ENCODE measurements at regions not wholly inside any gene's neighbourhood (a gene's known extent, or its start where the extent isn't known, plus 50 kb on each side); places are given as distances from the start of the nearest gene placed in this dataset.
A peak's percentile ranks its signal among the peaks of the same experiment; 100 is the strongest.

DNA sequence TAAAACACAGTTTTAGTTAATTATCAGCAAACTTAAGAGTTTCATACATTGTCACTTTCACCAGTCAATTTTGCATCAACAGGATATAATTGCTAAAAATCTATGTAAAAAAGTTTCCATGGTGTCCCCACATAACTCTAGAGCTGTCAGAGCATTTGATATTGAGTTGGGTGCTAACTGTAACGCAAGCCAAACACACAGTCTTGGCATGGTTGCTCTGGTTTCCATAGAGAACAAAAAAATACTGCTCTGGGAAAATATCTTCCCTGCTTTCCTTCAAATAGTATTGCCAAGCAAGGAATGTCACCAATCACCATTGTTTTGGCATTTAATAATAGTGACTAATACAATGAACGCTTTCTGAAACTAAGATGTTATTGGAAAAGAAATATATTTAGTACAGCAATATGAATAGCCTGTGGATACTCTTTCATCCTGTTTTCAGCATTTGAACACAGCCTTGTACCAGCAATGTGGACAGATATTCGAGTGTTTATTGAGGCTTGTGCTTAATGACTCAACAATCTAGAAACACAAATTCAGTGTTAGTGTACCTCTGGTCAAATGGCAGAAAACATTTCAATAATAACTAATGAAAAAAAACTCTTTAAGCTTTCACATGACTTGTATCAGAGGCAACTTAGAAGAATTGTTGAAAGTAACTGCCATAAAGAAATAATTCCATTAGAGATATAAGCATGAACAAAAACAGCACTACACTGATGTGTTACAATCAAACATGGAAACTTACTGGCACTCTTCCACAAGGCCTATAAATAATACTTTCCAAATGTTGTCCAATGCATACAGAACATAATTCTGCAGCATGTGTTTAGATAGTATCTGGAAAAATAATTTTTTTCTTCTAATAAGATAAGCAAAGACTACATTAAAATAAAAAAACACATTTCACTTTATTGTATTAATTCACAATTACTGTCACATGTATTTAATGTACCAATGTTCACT lies 1469.5 kb upstream of the CELF2 start:
- H3K4me1 Mint-ChIP-seq (ENCODE audit: low read depth, unreplicated experiment) = peaks cover 7% of the 10 kb centered on the region
- H3K9me3 Mint-ChIP-seq (ENCODE audit: unreplicated experiment) = peaks cover 2% of the 10 kb centered on the region
- H3K27ac Mint-ChIP-seq (ENCODE audit: unreplicated experiment) = no peak overlapping the region
- no peak for DNase-seq
- H3K27me3 Mint-ChIP-seq (ENCODE audit: unreplicated experiment) = no peaks in the 10 kb centered on the region
- TF ChIP-seq, protein P1, sequence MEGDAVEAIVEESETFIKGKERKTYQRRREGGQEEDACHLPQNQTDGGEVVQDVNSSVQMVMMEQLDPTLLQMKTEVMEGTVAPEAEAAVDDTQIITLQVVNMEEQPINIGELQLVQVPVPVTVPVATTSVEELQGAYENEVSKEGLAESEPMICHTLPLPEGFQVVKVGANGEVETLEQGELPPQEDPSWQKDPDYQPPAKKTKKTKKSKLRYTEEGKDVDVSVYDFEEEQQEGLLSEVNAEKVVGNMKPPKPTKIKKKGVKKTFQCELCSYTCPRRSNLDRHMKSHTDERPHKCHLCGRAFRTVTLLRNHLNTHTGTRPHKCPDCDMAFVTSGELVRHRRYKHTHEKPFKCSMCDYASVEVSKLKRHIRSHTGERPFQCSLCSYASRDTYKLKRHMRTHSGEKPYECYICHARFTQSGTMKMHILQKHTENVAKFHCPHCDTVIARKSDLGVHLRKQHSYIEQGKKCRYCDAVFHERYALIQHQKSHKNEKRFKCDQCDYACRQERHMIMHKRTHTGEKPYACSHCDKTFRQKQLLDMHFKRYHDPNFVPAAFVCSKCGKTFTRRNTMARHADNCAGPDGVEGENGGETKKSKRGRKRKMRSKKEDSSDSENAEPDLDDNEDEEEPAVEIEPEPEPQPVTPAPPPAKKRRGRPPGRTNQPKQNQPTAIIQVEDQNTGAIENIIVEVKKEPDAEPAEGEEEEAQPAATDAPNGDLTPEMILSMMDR (IDR thresholded peaks at IDR 0.05; ENCODE audit: partially characterized antibody, unreplicated experiment) = no peak
- peaks cover 6% of the 10 kb centered on the region for H3K36me3 Mint-ChIP-seq (ENCODE audit: unreplicated experiment)
- H3K4me3 Mint-ChIP-seq (ENCODE audit: unreplicated experiment) = no peak overlapping the region

DNA sequence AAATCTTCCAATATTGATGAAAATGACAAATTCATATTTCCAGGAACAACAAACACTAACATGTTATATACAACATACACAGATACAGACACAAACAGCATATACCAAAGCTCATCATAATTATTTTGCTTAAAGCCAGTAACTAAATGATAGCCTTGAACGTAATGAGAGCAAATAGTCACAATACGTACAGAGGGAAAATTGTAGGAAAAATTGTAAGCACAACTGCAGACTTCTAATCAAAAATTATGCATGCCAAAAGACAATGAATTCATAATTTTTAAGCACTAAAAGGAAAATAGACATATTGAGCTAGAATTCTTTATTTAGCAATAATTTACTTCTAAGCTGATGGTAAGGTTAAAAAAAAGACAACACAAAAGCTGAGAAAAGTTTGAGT lies 1466.9 kb upstream of the CELF2 start:
- Mint-ChIP-seq H3K4me1 (ENCODE audit: low read depth, unreplicated experiment) (no peaks in the 10 kb centered on the region), H3K4me3 (ENCODE audit: unreplicated experiment) (no peak overlapping the region), H3K27ac (ENCODE audit: unreplicated experiment) (no peak overlapping the region), H3K27me3 (ENCODE audit: unreplicated experiment) (no peaks in the 10 kb centered on the region), H3K36me3 (ENCODE audit: unreplicated experiment) (peaks cover 6% of the 10 kb centered on the region), H3K9me3 (ENCODE audit: unreplicated experiment) (peaks cover 2% of the 10 kb centered on the region)
- no peak for DNase-seq
- TF ChIP-seq, protein P1 (IDR thresholded peaks at IDR 0.05; ENCODE audit: partially characterized antibody, unreplicated experiment) = no peak

DNA sequence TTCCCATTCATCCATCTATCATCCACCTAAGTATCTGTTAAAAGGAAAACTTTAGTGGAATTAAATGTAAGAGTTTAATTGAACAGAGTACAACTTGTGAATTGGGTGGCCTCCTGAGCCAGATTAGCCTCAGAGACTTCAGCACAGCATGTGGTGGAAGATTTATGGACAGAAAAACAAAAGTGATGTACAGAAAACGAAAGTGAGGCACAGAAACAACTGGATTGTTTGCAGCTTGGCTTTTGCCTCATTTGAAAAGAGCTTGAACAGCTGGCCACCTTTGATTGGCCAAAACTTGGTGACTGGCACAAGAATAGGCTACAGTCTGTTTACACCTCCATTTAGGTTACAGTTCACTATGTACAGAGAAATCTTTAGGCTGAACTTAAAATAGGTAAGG lies 1463.4 kb upstream of the CELF2 start:
- no peak for DNase-seq
- no peak overlapping the region for H3K4me3 Mint-ChIP-seq (ENCODE audit: unreplicated experiment)
- H3K27me3 Mint-ChIP-seq (ENCODE audit: unreplicated experiment) = no peaks in the 10 kb centered on the region
- no peak overlapping the region for H3K27ac Mint-ChIP-seq (ENCODE audit: unreplicated experiment)
- no peaks in the 10 kb centered on the region for H3K4me1 Mint-ChIP-seq (ENCODE audit: low read depth, unreplicated experiment)
- peaks cover 6% of the 10 kb centered on the region for H3K36me3 Mint-ChIP-seq (ENCODE audit: unreplicated experiment)
- TF ChIP-seq, protein P1 (IDR thresholded peaks at IDR 0.05; ENCODE audit: partially characterized antibody, unreplicated experiment) = no peak
- peaks cover 2% of the 10 kb centered on the region for H3K9me3 Mint-ChIP-seq (ENCODE audit: unreplicated experiment)

DNA sequence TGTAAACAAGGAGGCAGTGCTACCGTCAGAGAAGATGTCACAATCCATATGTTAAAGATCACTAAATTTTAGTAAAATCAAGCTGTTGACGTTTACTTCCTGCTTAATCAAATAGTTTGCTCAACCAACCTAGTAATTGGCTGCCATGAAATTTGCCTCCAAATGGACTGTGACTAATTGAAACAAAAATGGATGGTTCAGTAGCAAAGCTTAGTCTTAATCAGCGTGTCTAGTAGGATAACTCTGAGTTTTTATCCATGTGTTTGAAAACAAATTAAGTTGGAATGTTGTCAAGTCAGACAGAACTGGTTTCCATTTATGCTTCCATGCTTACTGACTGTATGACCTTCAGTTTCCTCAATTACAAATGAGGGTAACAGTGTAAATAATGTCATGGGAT lies 1456.7 kb upstream of the CELF2 start:
- no peaks in the 10 kb centered on the region for H3K9me3 Mint-ChIP-seq (ENCODE audit: unreplicated experiment)
- TF ChIP-seq, protein P1 (IDR thresholded peaks at IDR 0.05; ENCODE audit: partially characterized antibody, unreplicated experiment) = no peak
- no peak overlapping the region for H3K27ac Mint-ChIP-seq (ENCODE audit: unreplicated experiment)

DNA sequence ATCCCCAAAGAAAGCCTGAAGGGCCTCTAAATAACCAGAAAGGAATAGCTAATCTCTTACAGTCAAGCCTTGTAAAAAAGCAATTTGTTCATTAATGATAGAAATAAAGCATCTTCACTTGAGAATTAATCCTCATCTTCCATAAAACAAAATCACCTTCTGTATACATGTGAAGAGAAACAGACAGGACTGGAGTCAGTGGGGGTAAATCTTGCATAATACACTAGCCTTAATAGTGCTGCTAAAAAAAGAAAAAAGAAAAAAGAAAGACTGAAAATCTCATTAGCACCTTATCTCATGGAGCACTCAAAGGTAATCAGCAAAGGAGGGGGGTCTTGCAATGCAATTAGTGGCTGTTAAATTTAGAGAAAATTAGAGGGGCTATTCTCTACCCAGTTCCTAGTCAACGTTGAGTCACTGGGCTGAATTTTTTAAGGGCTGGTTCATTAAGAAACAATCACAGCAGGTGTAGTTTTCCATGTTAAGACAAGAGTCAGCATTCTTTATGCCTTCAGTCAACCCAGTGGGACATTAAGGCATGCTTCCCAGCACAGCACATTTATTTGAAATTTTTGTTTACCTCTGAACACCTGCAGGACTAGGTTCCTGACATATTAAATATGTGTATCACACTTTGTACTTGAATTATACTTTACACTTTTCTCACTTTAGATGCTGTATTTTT lies 1455.7 kb upstream of the CELF2 start:
- Mint-ChIP-seq H3K27me3 (ENCODE audit: unreplicated experiment) (no peaks in the 10 kb centered on the region), H3K27ac (ENCODE audit: unreplicated experiment) (peak overlapping the region; percentile 8), H3K36me3 (ENCODE audit: unreplicated experiment) (no peaks in the 10 kb centered on the region), H3K9me3 (ENCODE audit: unreplicated experiment) (no peaks in the 10 kb centered on the region), H3K4me1 (ENCODE audit: low read depth, unreplicated experiment) (no peaks in the 10 kb centered on the region), H3K4me3 (ENCODE audit: unreplicated experiment) (no peak overlapping the region)
- TF ChIP-seq, protein P1 (IDR thresholded peaks at IDR 0.05; ENCODE audit: partially characterized antibody, unreplicated experiment) = no peak
- DNase-seq = no peak

More for the DNA sequence above, 1456.7 kb upstream of the CELF2 start:
- Mint-ChIP-seq H3K27me3 (ENCODE audit: unreplicated experiment) (no peaks in the 10 kb centered on the region), H3K36me3 (ENCODE audit: unreplicated experiment) (no peaks in the 10 kb centered on the region), H3K4me1 (ENCODE audit: low read depth, unreplicated experiment) (no peaks in the 10 kb centered on the region), H3K4me3 (ENCODE audit: unreplicated experiment) (no peak overlapping the region)
- DNase-seq = no peak
